HG02610 (cell line): ENCODE measurements at regions not wholly inside any gene's neighbourhood (a gene's known extent, or its start where the extent isn't known, plus 50 kb on each side); places are given as distances from the start of the nearest gene placed in this dataset.

Experiments
- ATAC-seq: cut with Tn5 transposase; IDR thresholded peaks from one replicate; pipeline ENCODE4 v1.9.1; 2021; ENCODE audit warnings: mild to moderate bottlenecking, moderate library complexity; ENCODE audit not compliant: unreplicated experiment

- ATAC-seq = no peak
Observed at GRCh38 chr20:11521476-11522365, 396.0 kb upstream of the BTBD3 start.

GRCh38 chr20:11522366-11522741 lies 395.3 kb upstream of the BTBD3 start:
- ATAC-seq = no peak

- no peak for ATAC-seq
Observed at GRCh38 chr20:11529047-11529446, 388.6 kb upstream of the BTBD3 start.

- no peak for ATAC-seq
Observed at GRCh38 chr20:11537032-11537431, 380.7 kb upstream of the BTBD3 start.

GRCh38 chr20:11539450-11539849 lies 378.2 kb upstream of the BTBD3 start:
- ATAC-seq = no peak

GRCh38 chr20:11540558-11540957 lies 377.1 kb upstream of the BTBD3 start:
- no peak for ATAC-seq

GRCh38 chr20:11542645-11543044 lies 375.0 kb upstream of the BTBD3 start:
- ATAC-seq = no peak

- peak; percentile 73 for ATAC-seq
Observed at GRCh38 chr20:11544029-11544678, 373.5 kb upstream of the BTBD3 start.

- no peak for ATAC-seq
Observed at GRCh38 chr20:11546939-11547338, 370.8 kb upstream of the BTBD3 start.

- ATAC-seq = no peak
Observed at GRCh38 chr20:11549172-11550103, 368.3 kb upstream of the BTBD3 start.

GRCh38 chr20:11550657-11551338 lies 366.9 kb upstream of the BTBD3 start:
- ATAC-seq = no peak

GRCh38 chr20:11551479-11551878 lies 366.2 kb upstream of the BTBD3 start:
- no peak for ATAC-seq

GRCh38 chr20:11553603-11554002 lies 364.1 kb upstream of the BTBD3 start:
- ATAC-seq = no peak

- ATAC-seq = no peak
Observed at GRCh38 chr20:11555510-11555909, 362.2 kb upstream of the BTBD3 start.

GRCh38 chr20:11556410-11556809 lies 361.3 kb upstream of the BTBD3 start:
- ATAC-seq = no peak

GRCh38 chr20:11564491-11564890 lies 353.2 kb upstream of the BTBD3 start:
- ATAC-seq = no peak

GRCh38 chr20:11569163-11569562 lies 348.5 kb upstream of the BTBD3 start:
- ATAC-seq = no peak

- ATAC-seq = no peak
Observed at GRCh38 chr20:11573507-11573906, 344.2 kb upstream of the BTBD3 start.

GRCh38 chr20:11581271-11581670 lies 336.4 kb upstream of the BTBD3 start:
- ATAC-seq = no peak

GRCh38 chr20:11582060-11582459 lies 335.6 kb upstream of the BTBD3 start:
- ATAC-seq = no peak
